ENCODE measurements at regions not wholly inside any gene's neighbourhood (a gene's known extent, or its start where the extent isn't known, plus 50 kb on each side); places are given as distances from the start of the nearest gene placed in this dataset.

- TF ChIP-seq CTCF (IDR thresholded peaks at IDR 0.05; ENCODE audit: poor library complexity) (no peak), EZH2 (IDR thresholded peaks at IDR 0.05; ENCODE audit: borderline replicate concordance) (no peak)
Observed at GRCh38 chr16:61228371-61228770, 807.9 kb downstream of the CDH8 start.

Data from hepatocyte (in vitro differentiated cells).